Pancreas (tissue), 10 donors: ENCODE measurements at regions not wholly inside any gene's neighbourhood (a gene's known extent, or its start where the extent isn't known, plus 50 kb on each side); places are given as distances from the start of the nearest gene placed in this dataset.

Source experiments
- ATAC-seq, 4 donors: fragments of 200-7000 bp; cut with Tn5 transposase; one replicate each; pipeline versions ENCODE4 v1.8.0 to v1.9.1; 2020; ENCODE audit warnings: mild to moderate bottlenecking in 4 of 4, moderate library complexity in 4 of 4
- DNase-seq, 6 donors: peaks; one replicate each; pipeline ENCODE4 v3.0.0-alpha.2; 2020
- FAIRE-seq: peaks from 2 replicates; lab custom pipeline; 2012; peaks lifted over from hg19 to GRCh38; lab: Jason Lieb, UNC
- H3K27ac ChIP-seq, 4 donors: fragments of 200-600 bp; sonication (generic); 1 replicate in 3 of 4; 2 replicates in 1 of 4; pipeline versions ENCODE4 v1.5.0 to v1.8.0; 2020
- H3K27me3 ChIP-seq, 4 donors: fragments of 200-600 bp; one replicate each; pipeline ENCODE4 v1.8.0; 2021
- H3K36me3 ChIP-seq, 3 donors: fragments of 200-600 bp; sonication (generic) in 1 of 3; one replicate each; pipeline versions ENCODE4 v1.5.0 to v1.8.0; 2020 to 2021
- H3K4me1 ChIP-seq, 3 donors: fragments of 200-600 bp; one replicate each; pipeline ENCODE4 v1.8.0; 2021
- H3K4me3 ChIP-seq, 4 donors: fragments of 200-600 bp; sonication (generic) in 2 of 4; one replicate each; pipeline versions ENCODE4 v1.5.0 to v1.8.0; 2020 to 2021
- H3K9me3 ChIP-seq, 4 donors: fragments of 200-600 bp; one replicate each; pipeline ENCODE4 v1.8.0; 2021
- WGBS, 2 donors: extraction: QIAGEN DNeasy Blood & Tissue Kit; methylation state at CpG; one replicate each; pipeline ENCODE4 v1.1.7; 2013; 5-methylcytosine and 5-hydroxymethylcytosine counted together
- intact Hi-C, 3 donors: fragments of 100-400 bp; cut with DNase I; formaldehyde crosslinking; loops; one replicate each; pipeline versions ENCODE4 v1.11.1 to v1.14.2; 2022
- TF ChIP-seq, protein P1 (sequence below), 4 donors: fragments of 200-600 bp; sonication (generic) in 3 of 4; IDR thresholded peaks; one replicate each; pipeline versions ENCODE4 v1.5.0 to v1.8.0; 2021; ENCODE audit warnings: antibody characterized with exemption in 4 of 4
- donor health status: healthy with polysubstance abuse.
- donor health status: DM: no; HTN: no; CAD: no; lungs with moderate emphysema.
- donor health status: DM: no; HTN: no; CAD: no.
- donor health status: control.
- donor health status: control.
- donor health status: Bipolar disorder and iron deficiency.
- donor health status: DM: yes; HTN: yes; CAD: no.
- donor health status: DM: no; HTN: no; CAD: no.
- donor health status: DM: no; HTN: no; CAD: no.
- donor health status: DM: yes; HTN: yes; CAD: no.

DNA sequence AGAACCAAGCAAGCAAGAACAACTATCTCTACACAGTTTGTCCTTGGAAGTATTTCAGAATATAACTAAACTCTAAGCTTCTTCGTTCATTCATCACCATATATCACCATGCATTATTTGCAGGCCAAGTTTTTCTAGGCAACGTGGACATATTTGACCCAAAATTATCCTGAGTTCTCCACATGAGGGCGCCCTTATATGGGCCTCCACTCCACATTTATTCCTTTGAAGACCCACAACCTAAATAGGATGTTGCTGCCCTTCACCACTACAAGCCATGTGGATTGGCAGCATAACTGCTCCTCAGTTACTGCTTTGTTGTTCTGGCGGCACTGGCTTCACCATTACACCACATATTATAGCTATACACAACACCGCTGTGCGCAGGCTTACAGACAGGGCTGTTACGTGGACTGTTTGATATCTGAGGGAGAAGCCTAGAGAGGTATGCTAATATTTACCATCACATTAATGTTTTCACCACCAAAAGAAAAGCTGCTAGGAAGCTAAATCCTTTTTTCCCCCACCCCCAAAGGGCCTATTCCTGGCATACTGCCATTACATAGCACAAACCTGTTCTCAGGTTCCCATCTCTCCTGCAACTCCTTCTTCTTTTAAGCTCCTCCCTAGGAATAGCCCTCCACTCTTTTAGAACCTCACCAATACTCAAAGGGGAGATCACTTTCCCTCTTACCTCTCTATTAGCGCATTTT is 411.7 kb downstream of the C6orf118 start:
- Histone ChIP-seq H3K4me3 (no peak overlapping the region), H3K36me3 (no peaks in the 10 kb centered on the region), H3K27ac (no peak overlapping the region), H3K9me3 (no peaks in the 10 kb centered on the region), H3K4me1 (no peaks in the 10 kb centered on the region), H3K27me3 (no peaks in the 10 kb centered on the region)
- intact Hi-C loops, result no loop called here
- ATAC-seq (peak in 2 of 4 donors; percentile 35 to 63), DNase-seq (no peak), FAIRE-seq (no peak)
- TF ChIP-seq, protein P1, sequence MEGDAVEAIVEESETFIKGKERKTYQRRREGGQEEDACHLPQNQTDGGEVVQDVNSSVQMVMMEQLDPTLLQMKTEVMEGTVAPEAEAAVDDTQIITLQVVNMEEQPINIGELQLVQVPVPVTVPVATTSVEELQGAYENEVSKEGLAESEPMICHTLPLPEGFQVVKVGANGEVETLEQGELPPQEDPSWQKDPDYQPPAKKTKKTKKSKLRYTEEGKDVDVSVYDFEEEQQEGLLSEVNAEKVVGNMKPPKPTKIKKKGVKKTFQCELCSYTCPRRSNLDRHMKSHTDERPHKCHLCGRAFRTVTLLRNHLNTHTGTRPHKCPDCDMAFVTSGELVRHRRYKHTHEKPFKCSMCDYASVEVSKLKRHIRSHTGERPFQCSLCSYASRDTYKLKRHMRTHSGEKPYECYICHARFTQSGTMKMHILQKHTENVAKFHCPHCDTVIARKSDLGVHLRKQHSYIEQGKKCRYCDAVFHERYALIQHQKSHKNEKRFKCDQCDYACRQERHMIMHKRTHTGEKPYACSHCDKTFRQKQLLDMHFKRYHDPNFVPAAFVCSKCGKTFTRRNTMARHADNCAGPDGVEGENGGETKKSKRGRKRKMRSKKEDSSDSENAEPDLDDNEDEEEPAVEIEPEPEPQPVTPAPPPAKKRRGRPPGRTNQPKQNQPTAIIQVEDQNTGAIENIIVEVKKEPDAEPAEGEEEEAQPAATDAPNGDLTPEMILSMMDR (IDR thresholded peaks at IDR 0.05), result no peak
- 64 to 69% methylated on average over 8 of the region's 8 CpGs for WGBS, 2 donors

- ATAC-seq, result no peak
Measured at GRCh38 chr6:164889980-164890379, 419.4 kb downstream of the C6orf118 start.

GRCh38 chr6:164887660-164888059 is 421.7 kb downstream of the C6orf118 start:
- H3K9me3 ChIP-seq, result no peaks in the 10 kb centered on the region
- DNase-seq (no peak), FAIRE-seq (no peak), ATAC-seq (no peak)
- no peaks in the 10 kb centered on the region for H3K4me1 ChIP-seq
- no peak overlapping the region for H3K27ac ChIP-seq
- H3K4me3 ChIP-seq, result no peak overlapping the region
- intact Hi-C loops, result no loop called here
- H3K27me3 ChIP-seq, result no peaks in the 10 kb centered on the region
- TF ChIP-seq, protein P1 (IDR thresholded peaks at IDR 0.05), result no peak
- H3K36me3 ChIP-seq, result no peaks in the 10 kb centered on the region

More at GRCh38 chr6:164889980-164890379, 419.4 kb downstream of the C6orf118 start:
- intact Hi-C loops, result no loop called here
- Histone ChIP-seq H3K9me3 (no peaks in the 10 kb centered on the region), H3K4me1 (no peaks in the 10 kb centered on the region), H3K36me3 (no peaks in the 10 kb centered on the region), H3K27ac (no peak overlapping the region), H3K4me3 (no peak overlapping the region), H3K27me3 (no peaks in the 10 kb centered on the region)
- TF ChIP-seq, protein P1 (IDR thresholded peaks at IDR 0.05), result no peak
- WGBS, 2 donors, result 52 to 68% methylated on average over 4 of the region's 4 CpGs
- DNase-seq, result no peak
- FAIRE-seq, result no peak

DNA sequence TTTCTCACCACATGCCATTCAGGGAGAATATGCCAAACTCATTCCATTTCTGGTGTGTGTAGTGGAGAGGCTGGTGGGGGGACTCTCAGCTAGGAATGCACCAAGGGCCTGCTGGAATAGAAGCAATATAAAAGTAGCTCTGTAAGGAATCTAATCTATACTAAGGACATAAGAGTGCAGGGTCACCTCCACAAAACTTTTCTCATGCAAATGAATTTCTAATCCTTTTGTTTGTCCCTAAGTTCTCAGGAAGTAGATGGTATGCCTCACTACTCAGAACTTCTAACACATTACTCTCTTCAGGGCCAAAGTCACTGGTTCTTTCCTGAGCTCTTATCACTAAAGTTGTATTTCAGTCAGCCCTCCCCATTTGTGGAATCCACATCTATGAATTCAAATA is 427.2 kb downstream of the C6orf118 start:
- Histone ChIP-seq H3K27me3 (no peaks in the 10 kb centered on the region), H3K4me1 (no peaks in the 10 kb centered on the region), H3K27ac (no peak overlapping the region), H3K4me3 (no peak overlapping the region), H3K9me3 (no peaks in the 10 kb centered on the region), H3K36me3 (no peaks in the 10 kb centered on the region)
- DNase-seq (no peak), FAIRE-seq (no peak), ATAC-seq (no peak)
- TF ChIP-seq, protein P1 (IDR thresholded peaks at IDR 0.05), result no peak
- intact Hi-C loops, result no loop called here

- DNase-seq (no peak), ATAC-seq (no peak), FAIRE-seq (no peak)
- TF ChIP-seq, protein P1 (IDR thresholded peaks at IDR 0.05), result no peak
- no peaks in the 10 kb centered on the region for H3K27me3 ChIP-seq
- no peaks in the 10 kb centered on the region for H3K36me3 ChIP-seq
- no peak overlapping the region for H3K4me3 ChIP-seq
- WGBS, 2 donors, result 53 to 77% methylated on average over 2 of the region's 2 CpGs
- intact Hi-C loops, result no loop called here
- H3K4me1 ChIP-seq, result no peaks in the 10 kb centered on the region
- H3K9me3 ChIP-seq, result no peaks in the 10 kb centered on the region
- no peak overlapping the region for H3K27ac ChIP-seq
Measured at GRCh38 chr6:164871783-164872182, 437.6 kb downstream of the C6orf118 start.
